Pons (tissue), 1 donor: ENCODE measurements at regions not wholly inside any gene's neighbourhood (a gene's known extent, or its start where the extent isn't known, plus 50 kb on each side); places are given as distances from the start of the nearest gene placed in this dataset.

ENCODE experiments used
- DNase-seq: peaks from one replicate; pipeline ENCODE4 v3.0.0-alpha.2; 2016; ENCODE audit warnings: low spot score

GRCh38 chr5:173527671-173528070, 88.8 kb downstream of the BOD1 start:
- no peak for DNase-seq

- no peak for DNase-seq
Observed at GRCh38 chr5:173524136-173524535, 92.3 kb downstream of the BOD1 start.

GRCh38 chr5:173523388-173523787, 93.1 kb downstream of the BOD1 start:
- no peak for DNase-seq

GRCh38 chr5:173522518-173522917, 93.9 kb downstream of the BOD1 start:
- no peak for DNase-seq

- no peak for DNase-seq
Observed at GRCh38 chr5:173518856-173519255, 97.6 kb downstream of the BOD1 start.

- no peak for DNase-seq
Observed at GRCh38 chr5:173517648-173518047, 98.8 kb downstream of the BOD1 start.

GRCh38 chr5:173515526-173515925, 100.9 kb downstream of the BOD1 start:
- DNase-seq, result no peak

GRCh38 chr5:173514661-173515060, 101.8 kb downstream of the BOD1 start:
- DNase-seq, result peak; percentile 67

GRCh38 chr5:173513521-173513991, 102.9 kb downstream of the BOD1 start:
- DNase-seq, result no peak

- DNase-seq, result no peak
Observed at GRCh38 chr5:173512637-173513435, 103.6 kb downstream of the BOD1 start.

GRCh38 chr5:173509060-173509459, 107.4 kb downstream of the BOD1 start:
- no peak for DNase-seq

- no peak for DNase-seq
Observed at GRCh38 chr5:173507171-173507570, 109.3 kb downstream of the BOD1 start.

- DNase-seq, result no peak
Observed at GRCh38 chr5:173505634-173506033, 110.8 kb downstream of the BOD1 start.

- DNase-seq, result no peak
Observed at GRCh38 chr5:173501922-173502321, 114.5 kb downstream of the BOD1 start.

GRCh38 chr5:173501271-173501670, 115.2 kb downstream of the BOD1 start:
- no peak for DNase-seq

- no peak for DNase-seq
Observed at GRCh38 chr5:173500213-173500560, 116.3 kb downstream of the BOD1 start.

GRCh38 chr5:173499471-173500212, 116.8 kb downstream of the BOD1 start:
- DNase-seq, result no peak

- no peak for DNase-seq
Observed at GRCh38 chr5:173498739-173499470, 117.5 kb downstream of the BOD1 start.

GRCh38 chr5:173498286-173498685, 118.2 kb downstream of the BOD1 start:
- no peak for DNase-seq

GRCh38 chr5:173497685-173498084, 118.8 kb downstream of the BOD1 start:
- DNase-seq, result no peak

GRCh38 chr5:173496883-173497255, 119.6 kb downstream of the BOD1 start:
- DNase-seq, result no peak

GRCh38 chr5:173496129-173496882, 120.1 kb downstream of the BOD1 start:
- DNase-seq, result no peak
